ENCODE measurements at regions not wholly inside any gene's neighbourhood (a gene's known extent, or its start where the extent isn't known, plus 50 kb on each side); places are given as distances from the start of the nearest gene placed in this dataset.

DNA sequence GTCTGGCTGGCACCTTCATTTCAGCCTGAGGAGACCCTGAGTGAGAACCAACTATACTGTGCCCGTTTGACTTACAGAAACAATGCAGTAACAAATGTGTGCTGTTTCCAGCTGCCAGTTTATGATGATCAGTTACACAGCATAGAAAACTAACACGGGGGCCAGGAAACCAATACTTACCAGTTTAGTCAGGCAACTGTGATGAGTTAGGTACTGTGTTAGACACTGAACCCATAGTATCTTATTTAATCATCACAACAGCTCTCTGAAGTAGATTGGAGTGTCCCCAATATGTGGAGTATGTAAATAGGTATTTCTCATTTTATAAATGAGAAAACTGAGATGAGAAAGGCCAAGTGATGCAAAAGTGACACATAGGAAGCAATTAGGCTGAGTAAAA, 620.9 kb upstream of the KLF12 start (continued):
- TF ChIP-seq NRF1 (conservative IDR thresholded peaks at IDR 0.05; ENCODE audit: low read depth, low read length): no peak
- TF ChIP-seq, protein P1, sequence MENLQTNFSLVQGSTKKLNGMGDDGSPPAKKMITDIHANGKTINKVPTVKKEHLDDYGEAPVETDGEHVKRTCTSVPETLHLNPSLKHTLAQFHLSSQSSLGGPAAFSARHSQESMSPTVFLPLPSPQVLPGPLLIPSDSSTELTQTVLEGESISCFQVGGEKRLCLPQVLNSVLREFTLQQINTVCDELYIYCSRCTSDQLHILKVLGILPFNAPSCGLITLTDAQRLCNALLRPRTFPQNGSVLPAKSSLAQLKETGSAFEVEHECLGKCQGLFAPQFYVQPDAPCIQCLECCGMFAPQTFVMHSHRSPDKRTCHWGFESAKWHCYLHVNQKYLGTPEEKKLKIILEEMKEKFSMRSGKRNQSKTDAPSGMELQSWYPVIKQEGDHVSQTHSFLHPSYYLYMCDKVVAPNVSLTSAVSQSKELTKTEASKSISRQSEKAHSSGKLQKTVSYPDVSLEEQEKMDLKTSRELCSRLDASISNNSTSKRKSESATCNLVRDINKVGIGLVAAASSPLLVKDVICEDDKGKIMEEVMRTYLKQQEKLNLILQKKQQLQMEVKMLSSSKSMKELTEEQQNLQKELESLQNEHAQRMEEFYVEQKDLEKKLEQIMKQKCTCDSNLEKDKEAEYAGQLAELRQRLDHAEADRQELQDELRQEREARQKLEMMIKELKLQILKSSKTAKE (IDR thresholded peaks at IDR 0.05; ENCODE audit: low read depth, poor library complexity, severe bottlenecking): no peak
- no peak for TF ChIP-seq POLR2AphosphoS5 (IDR thresholded peaks at IDR 0.05; ENCODE audit: low read length)

DNA sequence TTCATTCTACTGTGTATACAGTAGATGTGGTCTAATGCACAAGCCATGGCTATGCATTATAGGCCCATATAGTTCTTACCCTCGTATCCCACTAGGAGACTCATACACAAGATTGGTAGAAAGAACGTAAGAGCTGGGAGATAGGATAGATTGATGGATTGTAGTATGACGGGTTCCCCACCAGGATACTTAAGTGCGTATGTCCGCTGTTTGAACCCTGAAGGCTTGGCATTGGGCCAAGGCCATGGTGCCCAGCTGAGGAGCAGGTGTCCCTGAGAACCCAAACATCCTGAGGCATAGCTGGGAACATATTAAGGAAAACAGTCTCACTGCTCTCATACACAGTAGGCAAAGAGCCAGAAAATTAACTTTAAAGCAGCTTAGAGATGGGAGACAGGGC, 617.5 kb upstream of the KLF12 start:
- CTCF ChIA-PET: interaction anchor here (0.9 to 1.5 kb wide), 3 partner anchors 10 to 16 kb away, joined by 3 to 4 read pairs (median 3); no protein-coding TSS in a partner anchor
- 80% methylated on average over 5 of the region's 5 CpGs for WGBS (ENCODE audit: insufficient coverage, insufficient replicate concordance, low lambda C conversion rate, missing lambda C conversion rate)
- no peak for TF ChIP-seq NRF1 (conservative IDR thresholded peaks at IDR 0.05; ENCODE audit: low read depth, low read length)
- no peak for TF ChIP-seq MYB (IDR thresholded peaks at IDR 0.05; ENCODE audit: borderline replicate concordance, low read depth, low read length)
- TF ChIP-seq CHD4 (IDR thresholded peaks at IDR 0.05): no peak
- TF ChIP-seq, protein P2, sequence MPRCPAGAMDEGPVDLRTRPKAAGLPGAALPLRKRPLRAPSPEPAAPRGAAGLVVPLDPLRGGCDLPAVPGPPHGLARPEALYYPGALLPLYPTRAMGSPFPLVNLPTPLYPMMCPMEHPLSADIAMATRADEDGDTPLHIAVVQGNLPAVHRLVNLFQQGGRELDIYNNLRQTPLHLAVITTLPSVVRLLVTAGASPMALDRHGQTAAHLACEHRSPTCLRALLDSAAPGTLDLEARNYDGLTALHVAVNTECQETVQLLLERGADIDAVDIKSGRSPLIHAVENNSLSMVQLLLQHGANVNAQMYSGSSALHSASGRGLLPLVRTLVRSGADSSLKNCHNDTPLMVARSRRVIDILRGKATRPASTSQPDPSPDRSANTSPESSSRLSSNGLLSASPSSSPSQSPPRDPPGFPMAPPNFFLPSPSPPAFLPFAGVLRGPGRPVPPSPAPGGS (IDR thresholded peaks at IDR 0.05; ENCODE audit: borderline replicate concordance, insufficient read depth, low read depth, low read length, poor library complexity, severe bottlenecking): no peak
- no peak for TF ChIP-seq SMARCA5 (IDR thresholded peaks at IDR 0.05)
- TF ChIP-seq, protein P3, sequence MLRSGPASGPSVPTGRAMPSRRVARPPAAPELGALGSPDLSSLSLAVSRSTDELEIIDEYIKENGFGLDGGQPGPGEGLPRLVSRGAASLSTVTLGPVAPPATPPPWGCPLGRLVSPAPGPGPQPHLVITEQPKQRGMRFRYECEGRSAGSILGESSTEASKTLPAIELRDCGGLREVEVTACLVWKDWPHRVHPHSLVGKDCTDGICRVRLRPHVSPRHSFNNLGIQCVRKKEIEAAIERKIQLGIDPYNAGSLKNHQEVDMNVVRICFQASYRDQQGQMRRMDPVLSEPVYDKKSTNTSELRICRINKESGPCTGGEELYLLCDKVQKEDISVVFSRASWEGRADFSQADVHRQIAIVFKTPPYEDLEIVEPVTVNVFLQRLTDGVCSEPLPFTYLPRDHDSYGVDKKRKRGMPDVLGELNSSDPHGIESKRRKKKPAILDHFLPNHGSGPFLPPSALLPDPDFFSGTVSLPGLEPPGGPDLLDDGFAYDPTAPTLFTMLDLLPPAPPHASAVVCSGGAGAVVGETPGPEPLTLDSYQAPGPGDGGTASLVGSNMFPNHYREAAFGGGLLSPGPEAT (IDR thresholded peaks at IDR 0.05; ENCODE audit: low read depth): no peak
- no peak for TF ChIP-seq GATAD2B (conservative IDR thresholded peaks at IDR 0.05; ENCODE audit: low read depth)
- TF ChIP-seq, protein P4, sequence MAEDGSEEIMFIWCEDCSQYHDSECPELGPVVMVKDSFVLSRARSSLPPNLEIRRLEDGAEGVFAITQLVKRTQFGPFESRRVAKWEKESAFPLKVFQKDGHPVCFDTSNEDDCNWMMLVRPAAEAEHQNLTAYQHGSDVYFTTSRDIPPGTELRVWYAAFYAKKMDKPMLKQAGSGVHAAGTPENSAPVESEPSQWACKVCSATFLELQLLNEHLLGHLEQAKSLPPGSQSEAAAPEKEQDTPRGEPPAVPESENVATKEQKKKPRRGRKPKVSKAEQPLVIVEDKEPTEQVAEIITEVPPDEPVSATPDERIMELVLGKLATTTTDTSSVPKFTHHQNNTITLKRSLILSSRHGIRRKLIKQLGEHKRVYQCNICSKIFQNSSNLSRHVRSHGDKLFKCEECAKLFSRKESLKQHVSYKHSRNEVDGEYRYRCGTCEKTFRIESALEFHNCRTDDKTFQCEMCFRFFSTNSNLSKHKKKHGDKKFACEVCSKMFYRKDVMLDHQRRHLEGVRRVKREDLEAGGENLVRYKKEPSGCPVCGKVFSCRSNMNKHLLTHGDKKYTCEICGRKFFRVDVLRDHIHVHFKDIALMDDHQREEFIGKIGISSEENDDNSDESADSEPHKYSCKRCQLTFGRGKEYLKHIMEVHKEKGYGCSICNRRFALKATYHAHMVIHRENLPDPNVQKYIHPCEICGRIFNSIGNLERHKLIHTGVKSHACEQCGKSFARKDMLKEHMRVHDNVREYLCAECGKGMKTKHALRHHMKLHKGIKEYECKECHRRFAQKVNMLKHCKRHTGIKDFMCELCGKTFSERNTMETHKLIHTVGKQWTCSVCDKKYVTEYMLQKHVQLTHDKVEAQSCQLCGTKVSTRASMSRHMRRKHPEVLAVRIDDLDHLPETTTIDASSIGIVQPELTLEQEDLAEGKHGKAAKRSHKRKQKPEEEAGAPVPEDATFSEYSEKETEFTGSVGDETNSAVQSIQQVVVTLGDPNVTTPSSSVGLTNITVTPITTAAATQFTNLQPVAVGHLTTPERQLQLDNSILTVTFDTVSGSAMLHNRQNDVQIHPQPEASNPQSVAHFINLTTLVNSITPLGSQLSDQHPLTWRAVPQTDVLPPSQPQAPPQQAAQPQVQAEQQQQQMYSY (CRISPR knock-in tag; IDR thresholded peaks at IDR 0.05): no peak
- TF ChIP-seq NR2F1 (conservative IDR thresholded peaks at IDR 0.05): no peak
- TF ChIP-seq MXI1 (IDR thresholded peaks at IDR 0.05; ENCODE audit: low read depth, low read length): no peak

More for the DNA sequence above, 617.5 kb upstream of the KLF12 start:
- POLR2A ChIA-PET: no interaction called here
- H3K4me2 ChIP-seq (ENCODE audit: control insufficient read depth, insufficient read depth): no peak overlapping the region
- no peak overlapping the region for H3K9ac ChIP-seq (ENCODE audit: control insufficient read depth, insufficient read depth, low read length)
- SMC1A ChIA-PET (ENCODE audit: uncharacterized antibody, unreplicated experiment): no interaction called here
- intact Hi-C loops (cut with micrococcal nuclease; ENCODE audit: unreplicated experiment) (no loop called here), in situ Hi-C loops (cut with MboI) (no loop called here)
- H3K27ac ChIP-seq (ENCODE audit: control insufficient read depth, insufficient read depth): no peak overlapping the region
- H4K20me1 ChIP-seq (ENCODE audit: control insufficient read depth, insufficient read depth): no peaks in the 10 kb centered on the region
- no peaks in the 10 kb centered on the region for H3K36me3 ChIP-seq (ENCODE audit: control insufficient read depth in 2 of 2, insufficient read depth in 2 of 2, low read length in 1 of 2)
- no peaks in the 10 kb centered on the region for H3K79me2 ChIP-seq (ENCODE audit: control insufficient read depth, insufficient read depth, low read length)
- no peak overlapping the region for H2AFZ ChIP-seq (ENCODE audit: control insufficient read depth, low read depth, low read length)
- ATAC-seq (no peak), FAIRE-seq (no peak), DNase-seq (ENCODE audit: low read depth, low spot score) (no peak)
- RAD21 ChIA-PET (ENCODE audit: unreplicated experiment): no interaction called here
- H3K4me3 ChIP-seq: no peak overlapping the region
- BruUV-seq (replicated peaks): no TSS peak
- H3K27me3 ChIP-seq (replicated peaks in 1 of 2; ENCODE audit: control insufficient read depth in 2 of 2, insufficient read depth in 2 of 2, low read length in 1 of 2): no peaks in the 10 kb centered on the region
- H3K4me1 ChIP-seq (ENCODE audit: control insufficient read depth, insufficient read depth, low read length): no peaks in the 10 kb centered on the region
- H3K9me3 ChIP-seq (replicated peaks; ENCODE audit: control insufficient read depth, insufficient read depth, low read length): no peaks in the 10 kb centered on the region
